GM18858 (cell line): ENCODE measurements at regions not wholly inside any gene's neighbourhood (a gene's known extent, or its start where the extent isn't known, plus 50 kb on each side); places are given as distances from the start of the nearest gene placed in this dataset.

Source experiments
- ATAC-seq: cut with Tn5 transposase; IDR thresholded peaks from one replicate; pipeline ENCODE4 v1.9.1; 2021; ENCODE audit not compliant: unreplicated experiment

- no peak for ATAC-seq
These were observed 331.6 kb downstream of the DYSF start for GRCh38 chr2:71784734-71785511.

GRCh38 chr2:71783815-71784214, 330.5 kb downstream of the DYSF start:
- ATAC-seq, result no peak

GRCh38 chr2:71783215-71783614, 329.9 kb downstream of the DYSF start:
- ATAC-seq, result no peak

DNA sequence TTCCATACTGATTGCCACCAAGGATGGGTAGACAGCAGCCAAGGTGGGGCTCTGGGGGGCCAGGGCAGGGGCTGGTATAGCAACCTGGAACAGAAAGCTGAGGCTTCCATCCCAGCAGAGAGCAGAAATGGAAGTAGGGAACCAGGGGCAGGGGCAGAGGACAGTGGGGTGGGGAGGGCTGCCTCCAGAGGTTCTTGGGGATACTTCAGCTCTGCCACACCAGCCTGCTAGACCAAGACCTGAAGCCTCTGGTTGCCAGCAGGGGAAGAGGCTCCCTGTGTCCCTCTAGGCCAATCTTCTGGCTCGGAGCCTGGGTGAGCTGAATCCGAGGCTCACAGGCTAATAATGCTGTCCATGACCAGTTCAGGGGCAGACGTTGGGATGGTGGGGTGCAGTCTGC, 329.0 kb downstream of the DYSF start:
- ATAC-seq, result no peak

DNA sequence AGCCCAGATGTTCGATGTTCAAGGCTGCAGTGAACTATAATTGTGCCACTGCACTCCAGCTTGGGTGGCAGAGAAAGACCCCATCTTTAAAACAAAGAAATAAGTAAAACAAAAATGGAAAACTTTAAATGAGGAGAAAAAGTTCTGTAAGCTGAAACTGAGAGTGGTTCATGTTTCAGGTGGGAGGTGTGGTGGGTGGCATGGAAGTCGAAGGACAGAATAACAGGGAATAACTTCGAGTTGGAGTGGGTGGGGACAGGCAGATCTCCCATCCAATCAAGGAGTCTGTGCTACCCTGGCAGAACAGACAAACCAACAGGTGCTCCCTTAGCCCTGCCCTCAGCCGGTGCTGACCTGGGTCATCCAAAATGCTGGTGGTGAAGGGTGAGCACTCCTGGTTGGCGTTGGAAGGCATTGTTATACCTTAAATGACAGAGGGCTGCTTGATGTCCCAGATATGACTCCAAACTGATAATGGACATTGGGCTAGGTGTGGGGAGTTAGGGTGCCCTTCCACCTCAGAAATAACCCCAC, 328.4 kb downstream of the DYSF start:
- no peak for ATAC-seq

- ATAC-seq, result no peak
These were observed 326.8 kb downstream of the DYSF start for GRCh38 chr2:71780162-71780561.

GRCh38 chr2:71779774-71780105, 326.4 kb downstream of the DYSF start:
- ATAC-seq, result no peak

- ATAC-seq, result no peak
These were observed 325.8 kb downstream of the DYSF start for GRCh38 chr2:71778936-71779773.

DNA sequence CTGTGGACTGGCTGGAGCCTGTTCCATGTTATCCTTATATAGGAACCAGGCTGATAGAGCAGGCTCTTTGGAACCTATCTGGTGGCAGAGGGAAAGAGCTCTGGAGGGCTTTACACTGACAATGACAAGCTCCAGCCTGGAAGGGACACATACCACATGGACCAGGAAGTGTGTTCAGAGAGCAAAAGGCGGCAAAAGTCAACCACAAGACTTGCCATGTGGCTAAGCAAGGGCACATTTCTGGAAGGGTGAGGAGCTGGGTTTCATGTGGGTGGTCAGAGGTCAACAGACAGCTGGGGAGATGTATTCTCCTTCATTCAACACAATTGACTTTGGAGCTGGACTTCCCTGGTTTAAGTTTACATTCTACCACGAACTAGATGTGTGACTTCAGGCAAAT, 325.2 kb downstream of the DYSF start:
- ATAC-seq, result no peak

GRCh38 chr2:71777946-71778345, 324.6 kb downstream of the DYSF start:
- no peak for ATAC-seq

GRCh38 chr2:71776227-71776626, 322.9 kb downstream of the DYSF start:
- ATAC-seq, result no peak

DNA sequence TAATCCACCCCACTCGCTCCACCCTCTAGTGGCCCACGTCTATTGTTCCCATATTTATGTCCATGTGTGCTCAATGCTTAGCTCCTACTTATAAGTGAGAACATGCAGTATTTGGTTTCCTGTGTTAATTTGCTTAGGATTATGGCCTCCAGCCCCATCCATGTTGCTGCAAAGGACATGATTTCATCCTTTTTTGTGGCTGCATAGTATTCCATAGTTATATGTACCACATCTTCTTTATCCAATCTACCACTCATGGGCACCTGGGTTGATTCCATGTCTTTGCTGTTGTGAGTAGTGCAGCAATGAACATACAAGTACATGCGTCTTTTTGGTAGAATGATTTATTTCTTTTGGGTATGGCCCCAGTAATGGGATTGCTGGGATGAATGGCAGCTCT, 319.9 kb downstream of the DYSF start:
- no peak for ATAC-seq

DNA sequence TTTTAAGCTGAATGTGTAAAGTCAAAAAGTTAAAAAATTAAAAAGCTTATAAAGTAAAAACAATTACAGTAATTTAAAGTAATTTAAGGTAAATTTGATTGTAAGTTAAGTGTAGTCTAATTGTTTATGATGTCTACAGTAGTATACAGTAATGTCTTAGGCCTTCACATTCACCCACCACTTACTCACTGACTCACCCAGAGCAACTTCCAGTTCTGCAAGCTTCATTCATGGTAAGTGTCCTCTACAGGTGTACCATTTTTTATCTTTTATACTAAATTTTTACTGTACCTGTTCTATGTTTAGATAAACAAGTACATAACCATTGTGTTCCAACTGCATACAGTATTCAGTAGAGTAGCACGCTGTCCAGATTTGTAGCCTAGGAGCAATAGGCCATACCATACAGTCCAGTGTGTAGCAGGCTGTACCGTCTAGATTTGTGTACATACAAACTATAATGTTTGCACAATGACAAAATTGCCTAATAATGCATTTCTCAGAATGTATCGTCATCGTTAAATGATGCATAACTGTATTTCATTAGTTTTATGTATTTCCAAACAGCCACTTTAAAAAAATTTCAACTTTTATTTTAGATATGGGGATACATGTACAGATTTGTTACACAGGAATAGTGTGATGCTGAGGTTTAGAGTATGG, 319.3 kb downstream of the DYSF start:
- ATAC-seq, result no peak

DNA sequence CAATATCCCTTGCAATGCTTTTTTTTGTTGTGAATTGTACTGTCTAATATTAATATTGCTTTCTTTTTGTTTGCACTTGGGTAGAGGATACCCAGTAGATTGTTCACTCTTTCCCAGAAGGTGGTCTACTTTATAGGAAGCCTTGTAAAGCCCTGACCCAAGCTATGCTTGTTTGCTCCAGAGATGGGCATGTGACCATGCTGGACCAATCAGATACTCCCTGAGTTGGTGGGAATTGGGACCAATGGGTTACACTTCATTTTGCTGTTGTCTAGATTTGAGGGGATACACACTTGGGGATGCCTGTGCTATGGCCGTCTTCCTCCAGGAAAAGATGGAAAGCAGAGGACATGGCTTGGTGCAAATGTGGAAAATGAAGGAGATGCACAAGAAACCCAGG, 314.3 kb downstream of the DYSF start:
- no peak for ATAC-seq

DNA sequence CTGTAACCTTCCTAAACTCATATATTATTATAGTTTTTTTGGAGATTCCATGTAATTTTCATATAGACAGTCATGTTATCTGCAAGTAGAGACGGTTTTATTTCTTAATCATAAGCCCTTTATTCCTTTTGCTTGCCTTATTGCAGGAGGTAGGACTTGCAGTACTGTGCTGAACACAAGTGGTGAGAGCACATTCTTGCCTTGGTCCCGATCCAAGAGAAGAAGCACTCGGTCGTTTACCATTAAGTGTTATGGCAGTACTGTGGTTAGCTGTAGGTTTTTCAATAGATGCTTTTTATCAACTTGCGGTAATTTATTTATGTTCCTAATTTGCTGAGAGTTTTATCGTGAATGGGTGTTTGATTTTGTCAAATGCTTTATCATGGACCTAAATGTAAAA, 305.7 kb downstream of the DYSF start:
- no peak for ATAC-seq

- no peak for ATAC-seq
These were observed 304.0 kb downstream of the DYSF start for GRCh38 chr2:71757351-71757750.

- ATAC-seq, result no peak
These were observed 303.0 kb downstream of the DYSF start for GRCh38 chr2:71756280-71756906.

GRCh38 chr2:71751590-71751989, 298.2 kb downstream of the DYSF start:
- no peak for ATAC-seq

- no peak for ATAC-seq
These were observed 296.3 kb downstream of the DYSF start for GRCh38 chr2:71749671-71750101.

GRCh38 chr2:71748227-71748626, 294.9 kb downstream of the DYSF start:
- no peak for ATAC-seq

GRCh38 chr2:71747559-71747958, 294.2 kb downstream of the DYSF start:
- ATAC-seq, result no peak
